ENCODE measurements at regions not wholly inside any gene's neighbourhood (a gene's known extent, or its start where the extent isn't known, plus 50 kb on each side); places are given as distances from the start of the nearest gene placed in this dataset.

GRCh38 chr6:119566546-119567260 lies 217.1 kb upstream of the MAN1A1 start:
- Mint-ChIP-seq H3K4me3 (no peak overlapping the region), H3K27me3 (peaks cover 4% of the 10 kb centered on the region), H3K27ac (no peak overlapping the region), H3K36me3 (no peaks in the 10 kb centered on the region), H3K4me1 (ENCODE audit: low read depth) (no peaks in the 10 kb centered on the region), H3K9me3 (ENCODE audit: low read depth) (no peaks in the 10 kb centered on the region)

- Mint-ChIP-seq H3K27ac (no peak overlapping the region), H3K4me3 (no peak overlapping the region), H3K9me3 (ENCODE audit: low read depth) (no peaks in the 10 kb centered on the region), H3K36me3 (no peaks in the 10 kb centered on the region), H3K27me3 (peaks cover 4% of the 10 kb centered on the region), H3K4me1 (ENCODE audit: low read depth) (no peaks in the 10 kb centered on the region)
These were observed 216.3 kb upstream of the MAN1A1 start for GRCh38 chr6:119565893-119566292.

GRCh38 chr6:119562168-119562567 lies 212.6 kb upstream of the MAN1A1 start:
- Mint-ChIP-seq H3K4me1 (ENCODE audit: low read depth) (no peaks in the 10 kb centered on the region), H3K27ac (no peak overlapping the region), H3K9me3 (ENCODE audit: low read depth) (no peaks in the 10 kb centered on the region), H3K36me3 (no peaks in the 10 kb centered on the region), H3K27me3 (no peaks in the 10 kb centered on the region), H3K4me3 (no peak overlapping the region)

GRCh38 chr6:119559586-119559985 lies 210.0 kb upstream of the MAN1A1 start:
- Mint-ChIP-seq H3K9me3 (ENCODE audit: low read depth) (no peaks in the 10 kb centered on the region), H3K36me3 (no peaks in the 10 kb centered on the region), H3K27me3 (no peaks in the 10 kb centered on the region), H3K27ac (no peak overlapping the region), H3K4me3 (no peak overlapping the region), H3K4me1 (ENCODE audit: low read depth) (no peaks in the 10 kb centered on the region)

- Mint-ChIP-seq H3K36me3 (peaks cover 1% of the 10 kb centered on the region), H3K27ac (no peak overlapping the region), H3K27me3 (no peaks in the 10 kb centered on the region), H3K4me1 (ENCODE audit: low read depth) (no peaks in the 10 kb centered on the region), H3K4me3 (no peak overlapping the region), H3K9me3 (ENCODE audit: low read depth) (no peaks in the 10 kb centered on the region)
These were observed 207.7 kb upstream of the MAN1A1 start for GRCh38 chr6:119557239-119557638.

DNA sequence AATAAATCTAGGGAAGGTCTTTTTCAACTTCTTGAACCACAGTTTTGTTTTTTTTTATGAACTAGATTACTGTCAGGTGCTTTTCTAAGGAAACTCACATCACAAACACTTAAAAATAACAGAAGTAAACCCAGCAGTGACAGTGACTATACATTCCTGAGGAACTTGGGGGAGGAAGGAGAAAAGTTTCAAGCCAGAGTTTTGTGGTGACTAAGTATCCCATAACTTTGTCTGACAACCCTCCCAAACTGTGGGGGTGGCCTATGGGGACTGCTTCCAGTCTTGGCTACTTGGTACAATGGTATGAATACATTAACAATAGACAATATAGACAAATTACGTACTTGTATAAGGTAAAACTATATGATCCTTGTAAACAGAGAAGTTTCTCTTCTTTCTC lies 202.5 kb upstream of the MAN1A1 start:
- no peak overlapping the region for H3K27ac Mint-ChIP-seq
- no peaks in the 10 kb centered on the region for H3K27me3 Mint-ChIP-seq
- H3K9me3 Mint-ChIP-seq (ENCODE audit: low read depth), result no peaks in the 10 kb centered on the region
- H3K36me3 Mint-ChIP-seq, result peaks cover 2% of the 10 kb centered on the region
- no peaks in the 10 kb centered on the region for H3K4me1 Mint-ChIP-seq (ENCODE audit: low read depth)
- H3K4me3 Mint-ChIP-seq, result no peak overlapping the region

GRCh38 chr6:119547024-119547423 lies 197.5 kb upstream of the MAN1A1 start:
- H3K9me3 Mint-ChIP-seq (ENCODE audit: low read depth), result no peaks in the 10 kb centered on the region
- no peaks in the 10 kb centered on the region for H3K4me1 Mint-ChIP-seq (ENCODE audit: low read depth)
- H3K27me3 Mint-ChIP-seq, result no peaks in the 10 kb centered on the region
- H3K36me3 Mint-ChIP-seq, result no peaks in the 10 kb centered on the region
- H3K27ac Mint-ChIP-seq, result no peak overlapping the region
- no peak overlapping the region for H3K4me3 Mint-ChIP-seq

- Mint-ChIP-seq H3K4me3 (no peak overlapping the region), H3K9me3 (ENCODE audit: low read depth) (no peaks in the 10 kb centered on the region), H3K36me3 (no peaks in the 10 kb centered on the region), H3K27ac (no peak overlapping the region), H3K27me3 (no peaks in the 10 kb centered on the region), H3K4me1 (ENCODE audit: low read depth) (no peaks in the 10 kb centered on the region)
These were observed 195.7 kb upstream of the MAN1A1 start for GRCh38 chr6:119545245-119545644.

DNA sequence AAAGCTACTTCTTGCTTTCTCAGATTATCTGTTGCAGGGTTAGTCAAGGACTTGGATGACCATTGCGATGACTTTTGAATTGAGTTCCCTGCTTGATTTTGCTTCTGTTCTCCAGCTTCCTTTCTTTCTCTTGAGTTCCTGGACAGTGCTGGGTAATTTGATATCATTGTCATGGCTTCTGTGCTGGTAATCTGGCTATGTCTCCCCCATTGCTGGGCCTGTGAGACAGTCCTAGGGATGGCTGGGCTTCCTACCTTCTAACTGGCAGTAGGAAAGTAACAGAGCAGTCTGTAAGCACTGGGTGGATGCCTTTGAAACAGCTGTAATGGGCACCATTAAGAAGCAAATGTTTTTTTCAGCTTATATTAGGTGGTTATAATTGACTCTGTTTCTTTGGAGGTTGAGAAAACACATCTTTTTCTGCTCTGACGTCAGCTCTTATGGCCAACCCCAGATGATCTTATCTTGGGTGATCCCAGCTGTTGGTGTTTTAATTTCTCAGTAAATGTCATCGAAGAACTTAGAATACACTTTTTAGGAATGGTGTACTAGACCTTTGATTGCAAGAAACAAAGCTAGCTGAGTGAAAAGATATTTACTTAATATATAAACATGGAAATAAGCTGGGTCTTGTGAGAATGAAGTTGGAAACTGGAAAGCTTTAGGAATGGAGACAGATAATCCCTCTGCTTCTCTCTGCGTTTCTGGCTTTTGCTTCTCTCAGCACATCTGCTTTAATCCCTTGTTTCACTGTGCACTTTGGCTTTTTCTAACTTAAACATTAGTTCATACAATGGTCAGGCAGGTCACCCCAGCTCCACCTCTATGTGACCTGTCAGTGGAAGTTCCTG lies 195.0 kb upstream of the MAN1A1 start:
- Mint-ChIP-seq H3K27ac (no peak overlapping the region), H3K4me3 (no peak overlapping the region), H3K9me3 (ENCODE audit: low read depth) (no peaks in the 10 kb centered on the region), H3K4me1 (ENCODE audit: low read depth) (no peaks in the 10 kb centered on the region), H3K27me3 (no peaks in the 10 kb centered on the region), H3K36me3 (no peaks in the 10 kb centered on the region)

DNA sequence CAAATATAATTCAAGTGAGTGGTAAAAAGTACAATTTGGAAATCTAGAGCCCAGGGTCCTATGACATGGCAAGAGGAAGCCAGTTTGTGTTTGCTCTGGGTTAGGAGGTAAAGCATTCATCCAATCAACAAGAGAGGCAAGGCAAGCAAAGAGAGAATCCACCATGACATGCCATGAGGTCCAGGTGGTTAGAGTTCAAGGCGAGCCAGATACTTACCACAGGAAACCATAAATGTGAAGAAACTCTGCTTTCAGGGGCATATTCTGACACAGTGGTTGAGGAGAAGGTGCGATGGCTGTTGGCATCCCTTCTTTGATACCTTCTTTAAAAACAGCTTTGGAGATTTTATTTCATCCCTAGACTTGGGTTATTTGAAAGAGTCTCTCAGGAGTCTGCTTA lies 193.8 kb upstream of the MAN1A1 start:
- H3K9me3 Mint-ChIP-seq (ENCODE audit: low read depth), result no peaks in the 10 kb centered on the region
- no peak overlapping the region for H3K27ac Mint-ChIP-seq
- H3K36me3 Mint-ChIP-seq, result no peaks in the 10 kb centered on the region
- H3K4me3 Mint-ChIP-seq, result no peak overlapping the region
- no peaks in the 10 kb centered on the region for H3K4me1 Mint-ChIP-seq (ENCODE audit: low read depth)
- no peaks in the 10 kb centered on the region for H3K27me3 Mint-ChIP-seq

DNA sequence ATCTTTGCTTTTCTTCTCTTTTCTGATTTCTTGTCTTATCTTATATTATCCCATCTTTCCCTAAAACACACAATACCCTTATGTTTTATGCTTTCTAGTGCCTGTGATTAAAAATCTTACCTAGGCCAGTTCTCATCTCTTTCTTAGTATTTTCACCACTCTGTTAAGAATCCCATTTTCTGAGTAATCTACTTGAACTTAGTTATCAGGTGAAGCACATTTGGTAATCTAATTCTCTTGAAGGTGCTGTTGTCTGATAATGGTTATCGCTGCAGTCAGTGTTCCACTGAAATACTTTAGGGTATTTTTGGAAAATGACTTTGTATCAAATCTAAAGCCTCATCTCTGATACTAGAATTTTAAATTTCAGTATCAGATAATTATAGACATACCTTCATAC lies 192.5 kb upstream of the MAN1A1 start:
- Mint-ChIP-seq H3K27ac (no peak overlapping the region), H3K9me3 (ENCODE audit: low read depth) (no peaks in the 10 kb centered on the region), H3K27me3 (no peaks in the 10 kb centered on the region), H3K4me3 (no peak overlapping the region), H3K4me1 (ENCODE audit: low read depth) (no peaks in the 10 kb centered on the region), H3K36me3 (no peaks in the 10 kb centered on the region)

DNA sequence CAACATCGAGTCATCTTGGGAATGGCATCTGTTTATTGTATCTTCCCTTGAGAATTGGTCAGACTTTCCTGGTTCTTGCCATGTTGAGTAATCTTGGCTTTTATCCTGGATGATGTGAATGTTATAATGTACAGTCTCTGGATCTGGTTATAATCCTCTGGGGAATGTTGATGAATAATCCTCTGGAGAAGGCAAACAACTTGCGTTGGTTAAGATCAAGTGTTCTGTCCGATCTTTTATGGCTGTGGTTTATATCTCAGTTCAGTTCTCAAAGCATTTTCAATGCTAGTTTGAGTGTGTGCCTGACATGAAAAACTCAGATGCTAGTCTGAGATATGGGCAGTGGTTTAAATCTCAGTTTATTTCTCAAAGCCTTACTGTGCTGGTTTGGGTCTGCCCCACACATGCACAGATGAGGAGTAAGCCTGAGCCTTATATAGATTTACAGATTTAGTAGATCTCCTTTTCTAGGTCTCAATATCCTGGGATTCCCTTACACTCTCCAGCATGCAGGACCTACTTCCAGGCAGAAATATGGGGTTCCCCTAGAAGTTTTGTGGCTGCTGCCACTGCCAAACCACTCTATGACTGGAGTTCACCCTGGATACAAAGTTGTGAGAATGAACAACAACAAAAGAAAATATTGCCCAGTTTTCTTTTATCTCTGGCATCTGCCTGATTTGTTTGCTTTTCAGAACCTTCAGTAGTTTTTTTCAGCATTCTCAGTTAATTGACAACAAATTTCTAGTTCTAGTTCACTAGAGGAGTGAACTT lies 191.8 kb upstream of the MAN1A1 start:
- Mint-ChIP-seq H3K4me3 (no peak overlapping the region), H3K27ac (no peak overlapping the region), H3K4me1 (ENCODE audit: low read depth) (no peaks in the 10 kb centered on the region), H3K36me3 (no peaks in the 10 kb centered on the region), H3K9me3 (ENCODE audit: low read depth) (no peaks in the 10 kb centered on the region), H3K27me3 (no peaks in the 10 kb centered on the region)

DNA sequence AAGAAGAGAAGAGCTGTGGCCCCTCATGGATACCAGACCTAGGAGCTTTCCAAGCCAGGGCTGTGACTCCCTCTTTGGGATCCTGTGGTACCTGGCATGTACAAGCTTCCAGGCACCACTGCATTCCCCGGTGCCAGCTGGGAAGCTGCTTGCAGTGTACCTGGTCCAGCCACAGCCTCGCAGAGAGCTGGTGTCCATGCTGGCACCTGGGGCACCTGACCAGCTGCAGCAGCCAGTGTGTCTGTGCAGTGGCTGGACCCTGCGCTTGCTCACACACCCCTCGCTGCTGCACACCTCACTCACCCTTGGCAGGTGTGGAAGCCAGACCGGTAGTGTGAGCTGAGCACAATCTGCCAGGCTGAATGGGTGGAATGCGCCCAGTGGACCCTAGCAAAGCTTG lies 190.9 kb upstream of the MAN1A1 start:
- no peaks in the 10 kb centered on the region for H3K4me1 Mint-ChIP-seq (ENCODE audit: low read depth)
- H3K9me3 Mint-ChIP-seq (ENCODE audit: low read depth), result no peaks in the 10 kb centered on the region
- no peaks in the 10 kb centered on the region for H3K27me3 Mint-ChIP-seq
- H3K36me3 Mint-ChIP-seq, result no peaks in the 10 kb centered on the region
- H3K27ac Mint-ChIP-seq, result no peak overlapping the region
- no peak overlapping the region for H3K4me3 Mint-ChIP-seq

GRCh38 chr6:119539066-119539746 lies 189.6 kb upstream of the MAN1A1 start:
- no peak overlapping the region for H3K4me3 Mint-ChIP-seq

DNA sequence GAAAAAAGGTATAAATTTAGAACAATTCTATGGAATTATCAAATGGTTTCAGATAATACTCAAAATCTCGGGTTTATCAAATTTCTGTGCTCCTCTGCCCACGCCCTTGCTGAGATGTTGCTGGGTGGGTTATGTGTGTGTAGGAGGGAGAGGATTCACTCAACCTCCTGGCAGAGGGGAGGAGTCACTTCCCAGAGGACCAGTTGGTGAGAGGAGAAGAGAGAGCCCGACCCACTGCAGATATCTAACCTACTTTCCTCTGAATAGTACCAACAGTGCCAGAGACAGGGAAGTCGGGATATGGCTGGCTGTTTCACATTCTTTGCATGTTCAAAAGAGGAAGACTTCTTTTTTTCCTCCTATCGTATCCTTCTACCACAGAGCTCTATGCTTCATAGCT lies 187.1 kb upstream of the MAN1A1 start:
- H3K9me3 Mint-ChIP-seq (ENCODE audit: low read depth), result no peaks in the 10 kb centered on the region
- peaks cover 2% of the 10 kb centered on the region for H3K27me3 Mint-ChIP-seq
- H3K4me1 Mint-ChIP-seq (ENCODE audit: low read depth), result peaks cover 10% of the 10 kb centered on the region
- H3K27ac Mint-ChIP-seq, result no peak overlapping the region
- no peaks in the 10 kb centered on the region for H3K36me3 Mint-ChIP-seq
- no peak overlapping the region for H3K4me3 Mint-ChIP-seq

More at GRCh38 chr6:119539066-119539746, 189.6 kb upstream of the MAN1A1 start:
- no peak overlapping the region for H3K27ac Mint-ChIP-seq
- H3K36me3 Mint-ChIP-seq, result no peaks in the 10 kb centered on the region
- no peaks in the 10 kb centered on the region for H3K9me3 Mint-ChIP-seq (ENCODE audit: low read depth)
- no peaks in the 10 kb centered on the region for H3K27me3 Mint-ChIP-seq
- H3K4me1 Mint-ChIP-seq (ENCODE audit: low read depth), result no peaks in the 10 kb centered on the region
